Memory B cell (primary cell): ENCODE measurements at regions not wholly inside any gene's neighbourhood (a gene's known extent, or its start where the extent isn't known, plus 50 kb on each side); places are given as distances from the start of the nearest gene placed in this dataset.

ENCODE experiments used
- ATAC-seq: fragments of 150-1000 bp; cut with Tn5 transposase; 2 replicates; pipeline ENCODE4 v1.10.0; 2021; ENCODE audit warnings: low read depth, mild to moderate bottlenecking, moderate library complexity
- DNase-seq, 2 donors: peaks; one replicate each; pipeline ENCODE4 v3.0.0; 2022; ENCODE audit warnings: low spot score in 2 of 2
- H3K27ac Mint-ChIP-seq: one replicate; pipeline ENCODE4 v1.8.0; 2022; ENCODE audit warnings: mild to moderate bottlenecking, moderate library complexity, mixed read lengths
- H3K27me3 Mint-ChIP-seq: one replicate; pipeline ENCODE4 v1.8.0; 2022; ENCODE audit warnings: mixed read lengths
- H3K36me3 Mint-ChIP-seq: one replicate; pipeline ENCODE4 v1.8.0; 2022; ENCODE audit warnings: mild to moderate bottlenecking, mixed read lengths
- H3K4me1 Mint-ChIP-seq: one replicate; pipeline ENCODE4 v1.8.0; 2022; ENCODE audit warnings: mixed read lengths
- H3K4me3 Mint-ChIP-seq: one replicate; pipeline ENCODE4 v1.8.0; 2022; ENCODE audit warnings: mild to moderate bottlenecking, moderate library complexity, mixed read lengths
- H3K9me3 Mint-ChIP-seq: one replicate; pipeline ENCODE4 v1.8.0; 2022; ENCODE audit warnings: mixed read lengths

DNA sequence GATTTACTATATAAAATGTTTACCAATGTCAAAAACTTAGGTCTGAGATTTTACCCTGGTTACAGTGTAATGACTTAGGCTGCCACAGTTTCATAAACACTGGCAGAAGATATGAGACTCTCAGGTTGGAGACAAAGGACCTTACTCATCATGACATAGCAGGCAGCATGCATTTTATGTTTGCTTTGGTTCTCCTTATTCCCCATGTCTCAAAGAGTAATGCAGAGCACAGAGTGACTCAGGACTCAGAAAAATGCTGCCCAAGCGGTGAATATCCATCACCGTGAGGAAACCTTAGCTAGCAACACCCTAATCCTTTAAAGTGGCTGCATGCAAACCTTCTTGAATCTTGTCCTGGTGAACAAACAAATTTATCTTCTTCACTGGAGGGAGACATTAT, 112.1 kb upstream of the EYS start:
- no peak for DNase-seq
- no peaks in the 10 kb centered on the region for H3K27me3 Mint-ChIP-seq
- ATAC-seq: no peak
- H3K4me1 Mint-ChIP-seq: no peaks in the 10 kb centered on the region
- H3K36me3 Mint-ChIP-seq: no peaks in the 10 kb centered on the region
- no peak overlapping the region for H3K27ac Mint-ChIP-seq
- no peak overlapping the region for H3K4me3 Mint-ChIP-seq
- H3K9me3 Mint-ChIP-seq: peaks cover 15% of the 10 kb centered on the region

- no peaks in the 10 kb centered on the region for H3K36me3 Mint-ChIP-seq
- peaks cover 15% of the 10 kb centered on the region for H3K9me3 Mint-ChIP-seq
- H3K27me3 Mint-ChIP-seq: no peaks in the 10 kb centered on the region
- no peak for ATAC-seq
- H3K27ac Mint-ChIP-seq: no peak overlapping the region
- H3K4me3 Mint-ChIP-seq: no peak overlapping the region
- DNase-seq: no peak
- H3K4me1 Mint-ChIP-seq: no peaks in the 10 kb centered on the region
These were observed 111.5 kb upstream of the EYS start for GRCh38 chr6:65818576-65818975.

DNA sequence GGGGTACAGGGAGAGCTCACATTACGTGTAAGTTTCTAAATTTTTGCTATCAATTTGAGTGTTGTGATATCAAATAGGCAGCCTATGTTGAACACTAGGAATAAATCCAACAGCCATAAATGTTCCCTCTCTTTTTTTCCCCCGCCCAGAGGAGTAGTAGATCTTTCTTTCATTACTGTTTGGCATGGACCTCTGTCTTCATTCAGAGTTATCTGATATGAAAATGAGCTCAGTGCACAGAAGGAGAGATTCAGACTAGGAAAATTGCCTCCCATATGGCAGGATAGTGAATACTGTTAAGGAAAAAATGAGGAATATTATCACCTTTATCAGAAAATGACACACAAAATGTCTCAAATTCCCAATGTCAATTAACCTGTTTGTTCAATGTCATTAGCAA, 110.0 kb upstream of the EYS start:
- DNase-seq (no peak), ATAC-seq (no peak)
- Mint-ChIP-seq H3K36me3 (no peaks in the 10 kb centered on the region), H3K4me1 (no peaks in the 10 kb centered on the region), H3K4me3 (no peak overlapping the region), H3K27ac (no peak overlapping the region), H3K27me3 (no peaks in the 10 kb centered on the region), H3K9me3 (peaks cover 15% of the 10 kb centered on the region)

DNA sequence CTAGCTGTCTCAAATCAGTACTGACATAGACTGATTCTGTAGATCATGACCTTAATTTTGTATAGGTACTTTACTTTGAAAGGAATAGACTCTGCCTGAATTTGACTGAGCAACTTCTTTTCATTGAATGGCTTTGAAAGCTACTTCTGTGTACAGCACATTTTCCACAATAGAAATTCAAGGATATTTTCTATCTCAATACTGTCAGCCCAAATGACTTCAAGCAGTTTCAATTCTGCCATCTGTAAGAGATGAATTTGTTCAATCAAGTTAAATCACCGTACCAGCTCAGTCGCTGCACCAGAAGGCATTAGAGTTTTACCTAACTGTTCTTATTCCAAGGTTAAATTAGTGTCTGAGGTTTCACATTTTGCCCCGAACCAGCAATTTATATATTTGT, 107.0 kb upstream of the EYS start:
- no peaks in the 10 kb centered on the region for H3K36me3 Mint-ChIP-seq
- H3K27me3 Mint-ChIP-seq: no peaks in the 10 kb centered on the region
- ATAC-seq: no peak
- H3K4me1 Mint-ChIP-seq: no peaks in the 10 kb centered on the region
- no peak overlapping the region for H3K27ac Mint-ChIP-seq
- no peak overlapping the region for H3K4me3 Mint-ChIP-seq
- peaks cover 9% of the 10 kb centered on the region for H3K9me3 Mint-ChIP-seq
- DNase-seq: no peak

DNA sequence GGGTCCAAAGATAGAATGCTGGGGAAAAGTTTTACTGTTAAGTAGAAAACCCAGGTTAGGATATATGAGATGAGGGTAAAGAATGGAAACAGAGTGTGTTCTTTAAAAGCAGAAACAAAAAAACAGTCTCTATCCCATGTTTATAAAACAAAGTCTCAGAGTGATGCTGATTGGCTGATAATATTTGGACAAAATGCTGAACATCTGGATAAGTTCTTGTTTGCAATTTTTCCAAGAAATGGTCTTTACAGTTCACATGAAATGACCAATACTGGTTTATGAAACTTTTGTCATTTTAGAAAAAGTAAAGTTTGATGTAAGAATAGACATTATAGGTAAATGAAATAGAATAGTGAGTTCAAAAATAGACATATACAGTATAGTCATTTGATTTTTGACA, 96.2 kb upstream of the EYS start:
- DNase-seq: no peak
- Mint-ChIP-seq H3K27me3 (no peaks in the 10 kb centered on the region), H3K27ac (no peak overlapping the region), H3K4me3 (no peak overlapping the region), H3K9me3 (peaks cover 4% of the 10 kb centered on the region), H3K4me1 (no peaks in the 10 kb centered on the region), H3K36me3 (no peaks in the 10 kb centered on the region)
- no peak for ATAC-seq

DNA sequence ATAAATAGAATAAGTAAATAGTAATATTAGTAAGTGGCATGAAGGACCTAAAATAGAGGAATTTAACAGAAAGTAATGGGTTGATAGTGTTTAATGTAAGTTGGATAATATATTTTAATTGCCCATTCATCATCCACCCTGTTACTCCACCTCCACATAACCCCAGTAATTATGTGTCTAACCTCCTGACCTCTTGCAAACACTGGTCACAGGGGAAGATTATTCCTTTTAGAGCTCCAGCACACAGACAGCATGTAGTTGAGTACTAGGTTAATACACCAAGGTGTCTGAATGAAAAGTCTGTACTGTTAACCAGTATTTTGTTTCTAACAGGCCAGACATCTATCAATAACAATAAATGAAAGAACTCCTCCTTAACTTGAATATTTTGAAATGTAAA, 92.4 kb upstream of the EYS start:
- Mint-ChIP-seq H3K4me3 (no peak overlapping the region), H3K9me3 (peaks cover 3% of the 10 kb centered on the region), H3K27me3 (no peaks in the 10 kb centered on the region), H3K4me1 (no peaks in the 10 kb centered on the region), H3K27ac (no peak overlapping the region), H3K36me3 (no peaks in the 10 kb centered on the region)
- DNase-seq: no peak
- no peak for ATAC-seq

GRCh38 chr6:65798280-65799014, 91.4 kb upstream of the EYS start:
- DNase-seq (no peak), ATAC-seq (no peak)
- Mint-ChIP-seq H3K27ac (no peak overlapping the region), H3K4me1 (no peaks in the 10 kb centered on the region), H3K27me3 (no peaks in the 10 kb centered on the region), H3K4me3 (no peak overlapping the region), H3K36me3 (no peaks in the 10 kb centered on the region), H3K9me3 (peaks cover 2% of the 10 kb centered on the region)

DNA sequence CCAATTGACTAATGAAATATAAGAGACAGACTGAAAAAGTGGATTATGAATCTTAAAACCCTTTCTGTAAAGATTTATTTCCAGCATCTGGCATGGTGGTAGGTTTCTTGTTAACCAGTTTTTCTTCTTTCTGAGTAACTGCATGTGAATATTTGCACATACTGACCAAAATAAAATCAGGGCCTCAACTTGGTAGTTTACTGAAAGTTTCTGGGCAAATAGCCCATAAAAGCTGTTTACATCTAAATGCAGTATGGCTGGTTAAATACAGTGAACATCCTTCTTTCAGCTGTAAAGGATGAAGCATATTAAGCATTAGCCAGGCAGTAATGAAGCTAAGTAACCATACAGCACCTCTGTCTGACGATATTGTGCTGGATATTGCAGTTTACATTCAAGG, 83.6 kb upstream of the EYS start:
- ATAC-seq (no peak), DNase-seq (no peak)
- H3K9me3 Mint-ChIP-seq: peaks cover 2% of the 10 kb centered on the region
- H3K36me3 Mint-ChIP-seq: no peaks in the 10 kb centered on the region
- no peak overlapping the region for H3K4me3 Mint-ChIP-seq
- no peak overlapping the region for H3K27ac Mint-ChIP-seq
- H3K4me1 Mint-ChIP-seq: no peaks in the 10 kb centered on the region
- H3K27me3 Mint-ChIP-seq: no peaks in the 10 kb centered on the region

GRCh38 chr6:65787787-65788186, 80.8 kb upstream of the EYS start:
- Mint-ChIP-seq H3K27ac (no peak overlapping the region), H3K4me3 (no peak overlapping the region), H3K36me3 (no peaks in the 10 kb centered on the region), H3K27me3 (no peaks in the 10 kb centered on the region), H3K9me3 (peaks cover 2% of the 10 kb centered on the region), H3K4me1 (no peaks in the 10 kb centered on the region)
- ATAC-seq: no peak
- DNase-seq: no peak

DNA sequence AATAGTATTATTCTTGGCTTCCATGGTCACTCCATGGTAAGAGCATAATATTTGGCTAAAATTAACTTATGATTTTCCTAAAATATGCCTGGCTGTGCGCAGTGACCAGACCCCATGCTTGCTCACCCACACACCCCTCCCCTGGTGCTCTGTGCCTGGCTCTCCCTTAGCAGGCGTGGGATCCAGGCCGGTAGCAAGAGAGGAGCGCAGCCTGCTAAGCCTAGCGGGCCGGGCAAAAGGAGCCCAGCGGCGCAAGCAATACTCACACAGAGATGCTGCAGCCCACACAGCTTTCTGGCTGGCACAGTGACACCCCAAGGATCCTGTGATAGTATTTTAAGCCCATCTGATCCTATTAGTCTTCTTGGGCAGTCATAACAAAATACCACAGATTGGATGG, 79.8 kb upstream of the EYS start:
- no peak overlapping the region for H3K27ac Mint-ChIP-seq
- H3K4me1 Mint-ChIP-seq: no peaks in the 10 kb centered on the region
- H3K27me3 Mint-ChIP-seq: no peaks in the 10 kb centered on the region
- H3K4me3 Mint-ChIP-seq: no peak overlapping the region
- no peak for ATAC-seq
- no peaks in the 10 kb centered on the region for H3K9me3 Mint-ChIP-seq
- no peak for DNase-seq
- H3K36me3 Mint-ChIP-seq: no peaks in the 10 kb centered on the region

- Mint-ChIP-seq H3K36me3 (no peaks in the 10 kb centered on the region), H3K9me3 (peaks cover 1% of the 10 kb centered on the region), H3K4me1 (no peaks in the 10 kb centered on the region), H3K4me3 (no peak overlapping the region), H3K27ac (no peak overlapping the region), H3K27me3 (no peaks in the 10 kb centered on the region)
- no peak for ATAC-seq
- no peak for DNase-seq
These were observed 73.7 kb upstream of the EYS start for GRCh38 chr6:65780691-65781090.

- no peak overlapping the region for H3K27ac Mint-ChIP-seq
- H3K36me3 Mint-ChIP-seq: no peaks in the 10 kb centered on the region
- H3K27me3 Mint-ChIP-seq: no peaks in the 10 kb centered on the region
- DNase-seq (no peak), ATAC-seq (no peak)
- H3K9me3 Mint-ChIP-seq: peaks cover 7% of the 10 kb centered on the region
- no peaks in the 10 kb centered on the region for H3K4me1 Mint-ChIP-seq
- H3K4me3 Mint-ChIP-seq: no peak overlapping the region
These were observed 69.3 kb upstream of the EYS start for GRCh38 chr6:65776332-65776731.

DNA sequence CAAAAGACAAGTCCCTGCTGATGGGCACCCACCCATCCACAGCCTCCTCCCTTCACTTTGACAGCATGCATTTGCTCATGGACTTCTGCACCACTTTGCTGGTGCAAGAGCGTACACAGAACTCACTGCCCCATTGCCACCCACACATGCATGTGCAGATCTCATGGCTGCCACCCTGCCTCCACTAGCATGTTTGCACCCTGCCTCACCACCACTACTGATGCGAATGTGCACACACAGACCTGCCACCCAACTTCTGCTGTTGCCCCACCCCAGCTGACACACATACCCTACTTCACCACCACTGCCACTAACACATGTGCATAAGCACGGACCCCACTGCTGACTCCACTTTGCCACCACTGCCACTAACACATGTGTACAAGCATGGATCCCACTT, 64.9 kb upstream of the EYS start:
- Mint-ChIP-seq H3K4me3 (no peak overlapping the region), H3K9me3 (peaks cover 6% of the 10 kb centered on the region), H3K4me1 (no peaks in the 10 kb centered on the region), H3K36me3 (no peaks in the 10 kb centered on the region), H3K27me3 (no peaks in the 10 kb centered on the region), H3K27ac (no peak overlapping the region)
- ATAC-seq (no peak), DNase-seq (no peak)

- no peaks in the 10 kb centered on the region for H3K36me3 Mint-ChIP-seq
- peaks cover 4% of the 10 kb centered on the region for H3K9me3 Mint-ChIP-seq
- H3K27me3 Mint-ChIP-seq: no peaks in the 10 kb centered on the region
- H3K4me1 Mint-ChIP-seq: no peaks in the 10 kb centered on the region
- no peak overlapping the region for H3K4me3 Mint-ChIP-seq
- no peak overlapping the region for H3K27ac Mint-ChIP-seq
- DNase-seq (no peak), ATAC-seq (no peak)
These were observed 54.9 kb upstream of the EYS start for GRCh38 chr6:65761890-65762289.

DNA sequence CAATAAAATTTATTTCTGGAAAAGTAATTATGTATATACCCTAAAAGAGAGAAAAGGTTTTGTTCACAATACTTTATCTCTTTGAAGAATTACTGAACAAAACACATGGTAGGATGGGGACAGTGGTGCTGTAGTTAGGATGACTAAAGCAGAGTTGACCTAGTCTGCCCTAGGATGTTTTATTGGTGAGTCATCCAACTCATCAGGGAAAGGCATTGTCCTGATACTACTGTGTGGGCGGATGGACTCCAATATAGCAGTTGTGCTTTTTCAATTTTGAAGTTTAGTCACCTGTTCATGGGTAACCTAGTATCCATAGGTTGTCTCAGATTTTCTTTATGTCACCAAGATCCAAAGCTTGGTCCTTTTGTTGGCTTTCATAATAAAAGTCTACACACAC, 53.3 kb upstream of the EYS start:
- Mint-ChIP-seq H3K4me3 (no peak overlapping the region), H3K27me3 (no peaks in the 10 kb centered on the region), H3K27ac (no peak overlapping the region), H3K4me1 (no peaks in the 10 kb centered on the region), H3K36me3 (no peaks in the 10 kb centered on the region), H3K9me3 (peaks cover 4% of the 10 kb centered on the region)
- ATAC-seq (no peak), DNase-seq (no peak)
